CD4-positive, alpha-beta T cell treated with Interferon alpha-2 for 1 hour (primary cell): ENCODE measurements at regions not wholly inside any gene's neighbourhood (a gene's known extent, or its start where the extent isn't known, plus 50 kb on each side); places are given as distances from the start of the nearest gene placed in this dataset.

ENCODE experiments used
- DNase-seq, 2 donors: peaks; one replicate each; pipeline ENCODE4 v3.0.0-alpha.2; 2020 to 2022

GRCh38 chr7:98565103-98565502, 52.0 kb upstream of the NPTX2 start:
- no peak for DNase-seq

GRCh38 chr7:98562871-98563495, 54.1 kb upstream of the NPTX2 start:
- no peak for DNase-seq

GRCh38 chr7:98562381-98562823, 54.7 kb upstream of the NPTX2 start:
- no peak for DNase-seq

- DNase-seq = no peak
Measured at GRCh38 chr7:98559958-98560357, 57.1 kb upstream of the NPTX2 start.

- DNase-seq = no peak
Measured at GRCh38 chr7:98559219-98559618, 57.9 kb upstream of the NPTX2 start.

GRCh38 chr7:98557538-98558031, 59.5 kb upstream of the NPTX2 start:
- no peak for DNase-seq

- DNase-seq = no peak
Measured at GRCh38 chr7:98556288-98556687, 60.8 kb upstream of the NPTX2 start.

- DNase-seq = no peak
Measured at GRCh38 chr7:98555403-98555802, 61.7 kb upstream of the NPTX2 start.

- no peak for DNase-seq
Measured at GRCh38 chr7:98553666-98554065, 63.4 kb upstream of the NPTX2 start.

GRCh38 chr7:98551611-98552273, 65.3 kb upstream of the NPTX2 start:
- no peak for DNase-seq

- DNase-seq = no peak
Measured at GRCh38 chr7:98548971-98549370, 68.1 kb upstream of the NPTX2 start.

- DNase-seq = no peak
Measured at GRCh38 chr7:98548370-98548769, 68.7 kb upstream of the NPTX2 start.

- DNase-seq = no peak
Measured at GRCh38 chr7:98541101-98541500, 76.0 kb upstream of the NPTX2 start.

- DNase-seq = no peak
Measured at GRCh38 chr7:98539865-98540264, 77.2 kb upstream of the NPTX2 start.

GRCh38 chr7:98536803-98537202, 80.3 kb upstream of the NPTX2 start:
- DNase-seq = no peak

- no peak for DNase-seq
Measured at GRCh38 chr7:98534493-98534892, 82.6 kb upstream of the NPTX2 start.

- DNase-seq = no peak
Measured at GRCh38 chr7:98531717-98532116, 85.4 kb upstream of the NPTX2 start.

GRCh38 chr7:98528079-98528478, 89.0 kb upstream of the NPTX2 start:
- DNase-seq = no peak

GRCh38 chr7:98526059-98526458, 91.0 kb upstream of the NPTX2 start:
- DNase-seq = no peak

- DNase-seq = no peak
Measured at GRCh38 chr7:98521089-98521692, 95.9 kb upstream of the NPTX2 start.

- no peak for DNase-seq
Measured at GRCh38 chr7:98520356-98520951, 96.6 kb upstream of the NPTX2 start.

GRCh38 chr7:98518159-98518947, 98.7 kb upstream of the NPTX2 start:
- DNase-seq = no peak

GRCh38 chr7:98515201-98515600, 101.9 kb upstream of the NPTX2 start:
- no peak for DNase-seq
